H9 (cell line): ENCODE measurements at regions not wholly inside any gene's neighbourhood (a gene's known extent, or its start where the extent isn't known, plus 50 kb on each side); places are given as distances from the start of the nearest gene placed in this dataset.

Experiments used
- DNase-seq: peaks from one replicate; pipeline ENCODE4 v3.0.0-alpha.2; 2017
- H2AFZ ChIP-seq: one replicate; pipeline ENCODE4 v1.6.1; 2013; ENCODE audit warnings: mild to moderate bottlenecking, low read length, control low read depth, moderate library complexity
- H2AK5ac ChIP-seq: 2 replicates; pipeline ENCODE4 v1.6.1; 2013; ENCODE audit warnings: low read length, control low read depth, mixed read lengths; ENCODE audit not compliant: insufficient read length
- H2BK120ac ChIP-seq: one replicate; pipeline ENCODE4 v1.6.1; 2013; ENCODE audit warnings: low read depth, mild to moderate bottlenecking, low read length, control low read depth, inconsistent platforms; ENCODE audit not compliant: poor library complexity, severe bottlenecking
- H2BK12ac ChIP-seq: 2 replicates; pipeline ENCODE4 v1.6.1; 2013; ENCODE audit warnings: low read length, control low read depth, mixed read lengths, low read depth; ENCODE audit not compliant: insufficient read length
- H2BK15ac ChIP-seq: 2 replicates; pipeline ENCODE4 v1.6.1; 2013; ENCODE audit warnings: low read depth, low read length, control low read depth
- H2BK20ac ChIP-seq: one replicate; pipeline ENCODE4 v1.6.1; 2013; ENCODE audit warnings: low read depth, mild to moderate bottlenecking, low read length, control low read depth, inconsistent platforms; ENCODE audit not compliant: poor library complexity, severe bottlenecking
- H2BK5ac ChIP-seq: 2 replicates; pipeline ENCODE4 v1.6.1; 2013; ENCODE audit warnings: low read length, control low read depth, mixed read lengths; ENCODE audit not compliant: insufficient read length
- H3K14ac ChIP-seq: 2 replicates; pipeline ENCODE4 v1.6.1; 2013; ENCODE audit warnings: low read length, control low read depth; ENCODE audit not compliant: insufficient read depth
- H3K18ac ChIP-seq: 2 replicates; pipeline ENCODE4 v1.6.1; 2013; ENCODE audit warnings: low read depth, mild to moderate bottlenecking, mixed read lengths, low read length, control low read depth; ENCODE audit not compliant: insufficient read length
- H3K23ac ChIP-seq: 2 replicates; pipeline ENCODE4 v1.6.1; 2013; ENCODE audit warnings: low read length, control low read depth, mixed read lengths, low read depth; ENCODE audit not compliant: insufficient read length
- H3K23me2 ChIP-seq: 2 replicates; pipeline ENCODE4 v1.6.1; 2013; ENCODE audit warnings: low read depth, mild to moderate bottlenecking, mixed read lengths, low read length, control low read depth; ENCODE audit not compliant: insufficient read length, poor library complexity, severe bottlenecking
- H3K27ac ChIP-seq: 2 replicates; pipeline ENCODE4 v1.5.1; 2013; ENCODE audit warnings: low read length, control low read depth, mixed read lengths, low read depth; ENCODE audit not compliant: insufficient read length
- H3K27me3 ChIP-seq: 2 replicates; pipeline ENCODE4 v1.6.1; 2013; ENCODE audit warnings: low read length, control low read depth, inconsistent platforms; ENCODE audit not compliant: insufficient read depth
- H3K4ac ChIP-seq: 2 replicates; pipeline ENCODE4 v1.6.1; 2013; ENCODE audit warnings: low read depth, mild to moderate bottlenecking, control low read depth, inconsistent platforms, low read length, moderate library complexity
- H3K4me1 ChIP-seq: 2 replicates; pipeline ENCODE4 v1.6.1; 2013; ENCODE audit warnings: low read length, control low read depth, inconsistent platforms; ENCODE audit not compliant: insufficient read depth
- H3K4me2 ChIP-seq: 2 replicates; pipeline ENCODE4 v1.6.1; 2013; ENCODE audit warnings: low read length, control low read depth, mixed read lengths; ENCODE audit not compliant: insufficient read length, insufficient read depth
- H3K56ac ChIP-seq: 2 replicates; pipeline ENCODE4 v1.6.1; 2013; ENCODE audit warnings: low read depth, mild to moderate bottlenecking, mixed read lengths, low read length, control low read depth; ENCODE audit not compliant: insufficient read length
- H3K79me1 ChIP-seq: 2 replicates; pipeline ENCODE4 v1.6.1; 2013; ENCODE audit warnings: low read depth, mild to moderate bottlenecking, moderate library complexity, low read length, control low read depth, inconsistent platforms; ENCODE audit not compliant: insufficient read depth, poor library complexity, severe bottlenecking
- H3K79me2 ChIP-seq: 2 replicates; pipeline ENCODE4 v1.6.1; 2013; ENCODE audit warnings: low read length, control low read depth, inconsistent platforms; ENCODE audit not compliant: insufficient read depth
- H3K9ac ChIP-seq: 2 replicates; pipeline ENCODE4 v1.6.1; 2013; ENCODE audit warnings: low read length, control low read depth, mixed read lengths; ENCODE audit not compliant: insufficient read length; ENCODE audit errors: extremely low read depth
- H3K9me3 ChIP-seq: one replicate; pipeline ENCODE4 v1.6.1; 2013; ENCODE audit warnings: low read depth, low read length, inconsistent platforms; ENCODE audit not compliant: control insufficient read depth
- H3T11ph ChIP-seq: one replicate; pipeline ENCODE4 v1.6.1; 2013; ENCODE audit warnings: mild to moderate bottlenecking, low read length, control low read depth, inconsistent platforms
- H4K20me1 ChIP-seq: one replicate; pipeline ENCODE4 v1.6.1; 2013; ENCODE audit not compliant: control insufficient read depth, insufficient read length, insufficient read depth
- H4K5ac ChIP-seq: 2 replicates; pipeline ENCODE4 v1.6.1; 2013; ENCODE audit warnings: low read depth, mild to moderate bottlenecking, mixed read lengths, low read length, control low read depth; ENCODE audit not compliant: insufficient read length
- H4K8ac ChIP-seq: replicated peaks from 2 replicates; pipeline ENCODE4 v1.6.1; 2013; ENCODE audit warnings: low read length, control low read depth, mixed read lengths, low read depth; ENCODE audit not compliant: insufficient read length
- H4K91ac ChIP-seq: 2 replicates; pipeline ENCODE4 v1.6.1; 2013; ENCODE audit warnings: low read depth, mild to moderate bottlenecking, moderate library complexity, mixed read lengths, low read length, control low read depth; ENCODE audit not compliant: insufficient read length
- H3K27ac Mint-ChIP-seq, 3 experiments: 2 replicates in 2 of 3; 3 replicates in 1 of 3; pipeline ENCODE4 v1.8.0; 2020 to 2021; ENCODE audit warnings: mixed read lengths in 3 of 3, mild to moderate bottlenecking in 1 of 3, moderate library complexity in 1 of 3
- H3K27me3 Mint-ChIP-seq: 2 replicates; pipeline ENCODE4 v1.8.0; 2021; ENCODE audit warnings: low read depth, mild to moderate bottlenecking, moderate library complexity, mixed read lengths
- H3K36me3 Mint-ChIP-seq, 3 experiments: 2 replicates in 2 of 3; 3 replicates in 1 of 3; pipeline ENCODE4 v1.8.0; 2020 to 2021; ENCODE audit warnings: low read depth in 3 of 3, mixed read lengths in 3 of 3; ENCODE audit not compliant: insufficient read depth in 1 of 3
- H3K4me1 Mint-ChIP-seq, 2 experiments: 2 replicates each; pipeline ENCODE4 v1.8.0; 2020; ENCODE audit warnings: mixed read lengths in 2 of 2
- H3K4me3 Mint-ChIP-seq, 2 experiments: 2 replicates in 1 of 2; 3 replicates in 1 of 2; pipeline ENCODE4 v1.8.0; 2020 to 2021; ENCODE audit warnings: mild to moderate bottlenecking in 2 of 2, mixed read lengths in 2 of 2, moderate library complexity in 1 of 2
- H3K9me3 Mint-ChIP-seq, 2 experiments: 2 replicates in 1 of 2; 3 replicates in 1 of 2; pipeline ENCODE4 v1.8.0; 2020; ENCODE audit warnings: mild to moderate bottlenecking in 2 of 2, mixed read lengths in 2 of 2, moderate library complexity in 1 of 2
- WGBS: extraction: QIAGEN DNeasy Blood & Tissue Kit; methylation state at CpG from one replicate; pipeline ENCODE4 v1.1.7; 2013; ENCODE audit warnings: missing lambda C conversion rate, low lambda C conversion rate, mixed read lengths; ENCODE audit not compliant: insufficient read length; ENCODE audit errors: extremely low coverage; 5-methylcytosine and 5-hydroxymethylcytosine counted together
- TF ChIP-seq, protein P1 (sequence below): fragments of 200-600 bp; sonication (generic); conservative IDR thresholded peaks from 3 replicates; pipeline ENCODE4 v1.8.0; 2021; ENCODE audit warnings: antibody characterized with exemption, mild to moderate bottlenecking

DNA sequence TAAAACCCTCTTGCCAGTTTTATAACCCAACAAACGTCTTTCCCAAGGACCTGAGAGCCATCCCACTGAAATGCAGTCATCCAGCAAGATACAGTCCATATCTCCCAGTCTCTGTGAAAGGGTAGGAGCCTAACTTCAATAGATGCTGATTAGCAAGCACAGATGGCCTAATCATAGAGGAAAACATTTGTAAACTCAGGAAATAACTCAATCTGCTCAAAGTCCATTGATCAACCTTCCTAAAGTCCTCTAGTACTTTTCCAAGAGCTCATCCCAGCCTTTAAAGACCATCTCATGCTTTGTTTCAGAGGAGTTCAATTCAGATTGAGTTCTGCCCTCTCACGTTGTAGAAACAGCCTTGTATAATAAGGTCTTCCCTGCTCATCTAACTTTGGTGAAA, 324.2 kb downstream of the MRPS30 start:
- H3K4me2 ChIP-seq, result no peak overlapping the region
- 0 out of 7 replicates have a peak, but pooled peaks cover 0 to 2% (median 0%) of the 10 kb centered on the region in 3 experiments for H3K36me3 Mint-ChIP-seq
- H3K4ac ChIP-seq, result no peak overlapping the region
- H3K18ac ChIP-seq, result no peak overlapping the region
- H3K4me3 Mint-ChIP-seq, result no peak overlapping the region
- no peaks in the 10 kb centered on the region for H3K9me3 ChIP-seq
- no peaks in the 10 kb centered on the region for H3K4me1 ChIP-seq
- TF ChIP-seq, protein P1, sequence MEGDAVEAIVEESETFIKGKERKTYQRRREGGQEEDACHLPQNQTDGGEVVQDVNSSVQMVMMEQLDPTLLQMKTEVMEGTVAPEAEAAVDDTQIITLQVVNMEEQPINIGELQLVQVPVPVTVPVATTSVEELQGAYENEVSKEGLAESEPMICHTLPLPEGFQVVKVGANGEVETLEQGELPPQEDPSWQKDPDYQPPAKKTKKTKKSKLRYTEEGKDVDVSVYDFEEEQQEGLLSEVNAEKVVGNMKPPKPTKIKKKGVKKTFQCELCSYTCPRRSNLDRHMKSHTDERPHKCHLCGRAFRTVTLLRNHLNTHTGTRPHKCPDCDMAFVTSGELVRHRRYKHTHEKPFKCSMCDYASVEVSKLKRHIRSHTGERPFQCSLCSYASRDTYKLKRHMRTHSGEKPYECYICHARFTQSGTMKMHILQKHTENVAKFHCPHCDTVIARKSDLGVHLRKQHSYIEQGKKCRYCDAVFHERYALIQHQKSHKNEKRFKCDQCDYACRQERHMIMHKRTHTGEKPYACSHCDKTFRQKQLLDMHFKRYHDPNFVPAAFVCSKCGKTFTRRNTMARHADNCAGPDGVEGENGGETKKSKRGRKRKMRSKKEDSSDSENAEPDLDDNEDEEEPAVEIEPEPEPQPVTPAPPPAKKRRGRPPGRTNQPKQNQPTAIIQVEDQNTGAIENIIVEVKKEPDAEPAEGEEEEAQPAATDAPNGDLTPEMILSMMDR, result no peak
- H3T11ph ChIP-seq, result no peak overlapping the region
- no peak overlapping the region for H2BK120ac ChIP-seq
- no peak overlapping the region for H3K14ac ChIP-seq
- H4K20me1 ChIP-seq, result no peaks in the 10 kb centered on the region
- no peaks in the 10 kb centered on the region for H3K79me1 ChIP-seq
- peaks cover 0 to 3% of the 10 kb centered on the region in 2 experiments; a peak in 3 of 4 replicates for H3K4me1 Mint-ChIP-seq
- no CpG with 5 or more reads among the region's 2 CpGs for WGBS
- no peak overlapping the region for H2AK5ac ChIP-seq
- no peak for DNase-seq
- no peak overlapping the region for H4K91ac ChIP-seq
- H3K23me2 ChIP-seq, result no peaks in the 10 kb centered on the region
- H3K79me2 ChIP-seq, result no peaks in the 10 kb centered on the region
- H4K8ac ChIP-seq, result no peak overlapping the region
- H2AFZ ChIP-seq, result no peak overlapping the region
- no peak overlapping the region for H3K27ac Mint-ChIP-seq
- no peaks in the 10 kb centered on the region; a peak in 2 of 5 replicates for H3K9me3 Mint-ChIP-seq
- H2BK12ac ChIP-seq, result no peak overlapping the region
- no peak overlapping the region for H2BK15ac ChIP-seq
- no peak overlapping the region for H3K56ac ChIP-seq
- H3K27ac ChIP-seq, result no peak overlapping the region
- H4K5ac ChIP-seq, result no peak overlapping the region
- no peak overlapping the region for H3K9ac ChIP-seq
- no peaks in the 10 kb centered on the region for H3K27me3 ChIP-seq
- no peak overlapping the region for H3K23ac ChIP-seq
- H2BK5ac ChIP-seq, result no peak overlapping the region
- H2BK20ac ChIP-seq, result no peak overlapping the region
- no peaks in the 10 kb centered on the region for H3K27me3 Mint-ChIP-seq
